Osteoblast (primary cell): ENCODE measurements at regions not wholly inside any gene's neighbourhood (a gene's known extent, or its start where the extent isn't known, plus 50 kb on each side); places are given as distances from the start of the nearest gene placed in this dataset.

ENCODE experiments used
- DNase-seq: peaks from one replicate; pipeline ENCODE4 v3.0.0; 2011; ENCODE audit warnings: low spot score, mixed read lengths; ENCODE audit not compliant: insufficient read length; ENCODE audit errors: missing footprints
- H2AFZ ChIP-seq: 2 replicates; pipeline ENCODE4 v1.6.0; 2011; ENCODE audit warnings: mild to moderate bottlenecking, low read length
- H3K27ac ChIP-seq: 2 replicates; pipeline ENCODE4 v1.5.1; 2011; ENCODE audit warnings: mild to moderate bottlenecking, low read depth, low read length, moderate library complexity
- H3K27me3 ChIP-seq: 2 replicates; pipeline ENCODE4 v1.6.0; 2012; ENCODE audit warnings: mild to moderate bottlenecking, control low read depth, inconsistent platforms, low read length, moderate library complexity; ENCODE audit not compliant: insufficient read depth
- H3K36me3 ChIP-seq: 2 replicates; pipeline ENCODE4 v1.5.1; 2011; ENCODE audit warnings: mild to moderate bottlenecking, low read length, control low read depth, moderate library complexity; ENCODE audit not compliant: insufficient read depth
- H3K4me1 ChIP-seq: 2 replicates; pipeline ENCODE4 v1.5.1; 2011; ENCODE audit warnings: mild to moderate bottlenecking, low read length, control low read depth, moderate library complexity; ENCODE audit not compliant: insufficient read depth
- H3K4me2 ChIP-seq: 2 replicates; pipeline ENCODE4 v1.6.0; 2011; ENCODE audit warnings: mild to moderate bottlenecking, low read length; ENCODE audit not compliant: insufficient read depth
- H3K4me3 ChIP-seq: fragments of 200-600 bp; sonication (generic); 3 replicates; pipeline ENCODE4 v1.5.1; 2012; ENCODE audit warnings: mild to moderate bottlenecking, low read length, inconsistent platforms; ENCODE audit not compliant: insufficient read depth
- H3K79me2 ChIP-seq: 2 replicates; pipeline ENCODE4 v1.6.0; 2012; ENCODE audit warnings: mild to moderate bottlenecking, low read length, control low read depth, inconsistent platforms; ENCODE audit not compliant: insufficient read depth
- H3K9me3 ChIP-seq: 2 replicates; pipeline ENCODE4 v1.5.1; 2011; ENCODE audit warnings: low read depth, low read length, control low read depth
- H4K20me1 ChIP-seq: 2 replicates; pipeline ENCODE4 v1.6.0; 2012; ENCODE audit warnings: mild to moderate bottlenecking, low read length, control low read depth; ENCODE audit not compliant: insufficient read depth
- TF ChIP-seq, protein P1 (sequence below): IDR thresholded peaks from 2 replicates; pipeline ENCODE4 v1.5.1; 2011; ENCODE audit warnings: mild to moderate bottlenecking, low read depth, low read length, moderate library complexity; ENCODE audit errors: extremely low read depth

DNA sequence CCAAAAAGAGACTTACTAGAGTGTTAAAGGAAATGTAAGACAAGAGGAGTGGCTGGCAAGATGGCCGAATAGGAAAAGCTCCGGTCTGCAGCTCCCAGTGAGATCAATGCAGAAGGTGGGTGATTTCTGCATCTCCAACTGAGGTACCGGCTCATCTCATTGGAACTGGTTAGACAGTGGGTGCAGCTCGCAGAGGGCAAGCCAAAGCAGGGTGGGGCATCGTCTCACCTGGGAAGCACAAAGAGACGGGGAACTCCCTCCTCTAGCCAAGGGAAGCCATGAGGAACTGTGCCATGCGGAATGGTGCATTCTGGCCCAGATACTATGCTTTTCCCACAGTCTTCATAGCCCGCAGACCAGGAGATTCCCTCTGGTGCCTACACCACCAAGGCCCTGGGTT, 308.7 kb downstream of the AGTPBP1 start:
- no peak overlapping the region for H3K4me2 ChIP-seq
- no peaks in the 10 kb centered on the region for H3K79me2 ChIP-seq
- no peak overlapping the region for H2AFZ ChIP-seq
- H3K4me3 ChIP-seq, result no peak overlapping the region
- TF ChIP-seq, protein P1, sequence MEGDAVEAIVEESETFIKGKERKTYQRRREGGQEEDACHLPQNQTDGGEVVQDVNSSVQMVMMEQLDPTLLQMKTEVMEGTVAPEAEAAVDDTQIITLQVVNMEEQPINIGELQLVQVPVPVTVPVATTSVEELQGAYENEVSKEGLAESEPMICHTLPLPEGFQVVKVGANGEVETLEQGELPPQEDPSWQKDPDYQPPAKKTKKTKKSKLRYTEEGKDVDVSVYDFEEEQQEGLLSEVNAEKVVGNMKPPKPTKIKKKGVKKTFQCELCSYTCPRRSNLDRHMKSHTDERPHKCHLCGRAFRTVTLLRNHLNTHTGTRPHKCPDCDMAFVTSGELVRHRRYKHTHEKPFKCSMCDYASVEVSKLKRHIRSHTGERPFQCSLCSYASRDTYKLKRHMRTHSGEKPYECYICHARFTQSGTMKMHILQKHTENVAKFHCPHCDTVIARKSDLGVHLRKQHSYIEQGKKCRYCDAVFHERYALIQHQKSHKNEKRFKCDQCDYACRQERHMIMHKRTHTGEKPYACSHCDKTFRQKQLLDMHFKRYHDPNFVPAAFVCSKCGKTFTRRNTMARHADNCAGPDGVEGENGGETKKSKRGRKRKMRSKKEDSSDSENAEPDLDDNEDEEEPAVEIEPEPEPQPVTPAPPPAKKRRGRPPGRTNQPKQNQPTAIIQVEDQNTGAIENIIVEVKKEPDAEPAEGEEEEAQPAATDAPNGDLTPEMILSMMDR, result no peak
- DNase-seq, result no peak
- H3K27me3 ChIP-seq, result no peaks in the 10 kb centered on the region
- peaks cover 4% of the 10 kb centered on the region for H3K4me1 ChIP-seq
- H4K20me1 ChIP-seq, result no peaks in the 10 kb centered on the region
- H3K27ac ChIP-seq, result no peak overlapping the region
- no peaks in the 10 kb centered on the region for H3K9me3 ChIP-seq
- no peaks in the 10 kb centered on the region for H3K36me3 ChIP-seq

DNA sequence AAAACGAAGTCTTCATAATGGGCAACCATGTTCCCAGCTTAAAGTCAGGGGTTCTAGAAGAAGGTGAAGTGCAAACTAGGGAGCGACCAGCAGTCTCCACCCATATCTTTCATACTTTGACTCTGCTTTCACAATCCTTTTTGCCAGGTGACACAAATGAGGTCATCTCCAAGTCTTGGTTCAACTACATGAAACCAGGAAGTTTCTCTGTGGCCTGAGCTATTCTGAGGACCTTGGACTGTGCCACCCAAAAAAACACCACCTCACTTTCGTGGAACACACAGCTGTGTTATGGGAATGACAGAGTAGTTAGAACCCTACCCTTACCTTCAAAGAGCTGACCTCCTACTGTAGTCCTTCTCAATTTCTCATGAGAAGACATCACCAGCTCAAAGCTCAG, 309.2 kb downstream of the AGTPBP1 start:
- H3K4me2 ChIP-seq, result no peak overlapping the region
- no peaks in the 10 kb centered on the region for H3K9me3 ChIP-seq
- H3K4me3 ChIP-seq, result no peak overlapping the region
- no peaks in the 10 kb centered on the region for H4K20me1 ChIP-seq
- H3K27me3 ChIP-seq, result no peaks in the 10 kb centered on the region
- H2AFZ ChIP-seq, result no peak overlapping the region
- no peak overlapping the region for H3K27ac ChIP-seq
- peaks cover 4% of the 10 kb centered on the region for H3K4me1 ChIP-seq
- TF ChIP-seq, protein P1, result no peak
- H3K79me2 ChIP-seq, result no peaks in the 10 kb centered on the region
- no peaks in the 10 kb centered on the region for H3K36me3 ChIP-seq
- no peak for DNase-seq

DNA sequence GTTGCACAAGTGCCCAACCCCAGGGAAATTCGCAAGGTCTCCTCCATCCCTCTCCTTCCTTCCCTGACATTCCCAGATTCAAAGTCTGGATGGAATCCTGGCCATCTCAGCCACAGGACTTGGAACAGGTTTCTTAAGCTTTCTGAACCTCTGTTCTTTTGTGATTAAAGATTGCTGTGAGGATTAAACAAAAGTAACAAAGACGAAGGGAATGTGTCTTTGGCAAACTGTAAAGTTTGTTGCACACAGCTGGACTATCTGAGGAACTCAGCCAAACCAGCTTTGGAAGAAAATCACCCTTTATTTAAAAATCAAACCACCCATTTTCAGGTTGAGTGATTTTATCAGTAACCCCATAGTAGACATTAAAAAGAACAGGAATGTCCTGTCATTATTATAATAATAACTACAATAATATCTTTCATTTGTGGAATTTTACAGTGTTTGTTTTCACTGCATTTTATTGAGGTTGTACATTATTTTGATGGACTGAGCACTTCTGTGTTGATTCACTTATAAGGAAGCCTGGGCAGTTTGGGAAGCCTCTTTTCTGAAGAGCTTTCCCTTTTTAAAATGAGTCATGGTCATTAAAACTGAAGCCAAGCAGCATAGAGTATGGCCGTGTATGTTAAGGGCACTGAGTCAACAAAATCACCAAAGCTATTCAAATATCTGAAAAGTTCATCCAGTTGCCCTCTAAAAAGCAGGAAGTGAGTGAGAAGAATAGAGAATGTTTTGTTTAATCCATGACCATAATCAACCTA, 310.2 kb downstream of the AGTPBP1 start:
- Histone ChIP-seq H4K20me1 (no peaks in the 10 kb centered on the region), H3K9me3 (no peaks in the 10 kb centered on the region), H3K36me3 (no peaks in the 10 kb centered on the region), H2AFZ (no peak overlapping the region), H3K4me2 (no peak overlapping the region), H3K79me2 (no peaks in the 10 kb centered on the region), H3K4me3 (no peak overlapping the region), H3K4me1 (peaks cover 4% of the 10 kb centered on the region), H3K27ac (no peak overlapping the region), H3K27me3 (no peaks in the 10 kb centered on the region)
- DNase-seq, result no peak
- TF ChIP-seq, protein P1, result no peak

DNA sequence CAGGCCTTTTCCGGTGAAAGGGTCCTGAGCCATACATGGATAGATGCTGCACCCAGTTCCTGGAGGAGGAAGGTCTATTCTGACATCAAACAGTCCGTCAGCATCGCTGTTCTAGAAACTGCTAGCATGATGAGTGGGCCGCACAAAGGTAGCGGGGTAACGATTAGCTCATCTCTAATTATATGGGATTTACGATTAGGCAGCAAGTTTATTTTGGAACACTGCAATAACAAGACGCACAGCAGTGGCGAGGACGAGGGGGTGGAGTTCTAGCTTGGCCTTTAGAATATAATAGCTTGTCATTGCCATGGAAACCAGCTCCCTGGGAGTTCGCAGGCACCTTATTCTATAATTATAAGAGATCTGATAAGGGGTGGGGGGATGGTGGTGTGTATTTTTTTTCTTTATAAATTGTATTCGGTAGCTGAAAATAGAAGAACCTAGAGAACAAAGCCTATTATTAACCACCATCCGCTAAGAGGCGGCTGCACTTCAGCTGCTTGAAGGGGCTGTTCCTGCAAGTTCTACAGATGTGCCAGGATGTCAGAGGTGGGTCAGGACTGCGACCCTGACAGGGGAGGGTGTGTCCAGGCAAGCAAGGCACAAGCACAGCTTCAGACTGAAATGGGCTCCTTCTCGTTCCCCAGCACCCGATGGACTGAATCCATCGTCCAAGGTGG, 311.0 kb downstream of the AGTPBP1 start:
- TF ChIP-seq, protein P1, result no peak
- Histone ChIP-seq H4K20me1 (no peaks in the 10 kb centered on the region), H3K4me1 (peaks cover 4% of the 10 kb centered on the region), H2AFZ (no peak overlapping the region), H3K4me3 (no peak overlapping the region), H3K4me2 (no peak overlapping the region), H3K79me2 (no peaks in the 10 kb centered on the region), H3K9me3 (no peaks in the 10 kb centered on the region), H3K36me3 (no peaks in the 10 kb centered on the region), H3K27me3 (no peaks in the 10 kb centered on the region), H3K27ac (no peak overlapping the region)
- no peak for DNase-seq
